ENCODE measurements at regions not wholly inside any gene's neighbourhood (a gene's known extent, or its start where the extent isn't known, plus 50 kb on each side); places are given as distances from the start of the nearest gene placed in this dataset.

GRCh38 chr3:72237679-72238009 lies 452.7 kb upstream of the PROK2 start:
- no peak for DNase-seq (ENCODE audit: low read depth in 2 of 2)

GRCh38 chr3:72234391-72234790 lies 449.4 kb upstream of the PROK2 start:
- no peak for DNase-seq (ENCODE audit: low read depth in 2 of 2)

GRCh38 chr3:72233571-72233970 lies 448.6 kb upstream of the PROK2 start:
- DNase-seq (ENCODE audit: low read depth in 2 of 2) = no peak

- DNase-seq (ENCODE audit: low read depth in 2 of 2) = no peak
Observed at GRCh38 chr3:72232777-72233176, 447.8 kb upstream of the PROK2 start.

- DNase-seq (ENCODE audit: low read depth in 2 of 2) = no peak
Observed at GRCh38 chr3:72232331-72232730, 447.4 kb upstream of the PROK2 start.

GRCh38 chr3:72231439-72232196 lies 446.7 kb upstream of the PROK2 start:
- DNase-seq (ENCODE audit: low read depth in 2 of 2) = no peak

- DNase-seq (ENCODE audit: low read depth in 2 of 2) = no peak
Observed at GRCh38 chr3:72230774-72231379, 445.9 kb upstream of the PROK2 start.

GRCh38 chr3:72229952-72230351 lies 445.0 kb upstream of the PROK2 start:
- no peak for DNase-seq (ENCODE audit: low read depth in 2 of 2)

- DNase-seq (ENCODE audit: low read depth in 2 of 2) = no peak
Observed at GRCh38 chr3:72227486-72228070, 442.6 kb upstream of the PROK2 start.

- DNase-seq (ENCODE audit: low read depth in 2 of 2) = no peak
Observed at GRCh38 chr3:72224804-72225509, 440.0 kb upstream of the PROK2 start.

- no peak for DNase-seq (ENCODE audit: low read depth in 2 of 2)
Observed at GRCh38 chr3:72223628-72224027, 438.7 kb upstream of the PROK2 start.

- DNase-seq (ENCODE audit: low read depth in 2 of 2) = no peak
Observed at GRCh38 chr3:72223116-72223515, 438.2 kb upstream of the PROK2 start.

GRCh38 chr3:72222410-72222809 lies 437.5 kb upstream of the PROK2 start:
- DNase-seq (ENCODE audit: low read depth in 2 of 2) = no peak

GRCh38 chr3:72220946-72221345 lies 436.0 kb upstream of the PROK2 start:
- DNase-seq (ENCODE audit: low read depth in 2 of 2) = no peak

GRCh38 chr3:72219752-72220151 lies 434.8 kb upstream of the PROK2 start:
- no peak for DNase-seq (ENCODE audit: low read depth in 2 of 2)

- DNase-seq (ENCODE audit: low read depth in 2 of 2) = no peak
Observed at GRCh38 chr3:72217570-72217969, 432.6 kb upstream of the PROK2 start.

GRCh38 chr3:72214066-72214951 lies 429.4 kb upstream of the PROK2 start:
- no peak for DNase-seq (ENCODE audit: low read depth in 2 of 2)

- DNase-seq (ENCODE audit: low read depth in 2 of 2) = no peak
Observed at GRCh38 chr3:72213296-72214065, 428.5 kb upstream of the PROK2 start.

GRCh38 chr3:72212396-72212795 lies 427.4 kb upstream of the PROK2 start:
- DNase-seq (ENCODE audit: low read depth in 2 of 2) = no peak

GRCh38 chr3:72210261-72210660 lies 425.3 kb upstream of the PROK2 start:
- no peak for DNase-seq (ENCODE audit: low read depth in 2 of 2)

- no peak for DNase-seq (ENCODE audit: low read depth in 2 of 2)
Observed at GRCh38 chr3:72205297-72205826, 420.4 kb upstream of the PROK2 start.

Measured in stimulated activated CD4-positive, alpha-beta T cell treated with anti-CD3 and anti-CD28 coated beads, Interleukin-12 subunit alpha, Interleukin-12 subunit beta, amount 100 ng/mL, for 24 hours (primary cell).